ENCODE measurements at regions not wholly inside any gene's neighbourhood (a gene's known extent, or its start where the extent isn't known, plus 50 kb on each side); places are given as distances from the start of the nearest gene placed in this dataset.

- no peak for DNase-seq
Measured at GRCh38 chr10:53140506-53140905, 367.9 kb upstream of the MBL2 start.

- no peak for DNase-seq
Measured at GRCh38 chr10:53135897-53136253, 363.3 kb upstream of the MBL2 start.

GRCh38 chr10:53135213-53135896, 362.8 kb upstream of the MBL2 start:
- DNase-seq, result no peak

- DNase-seq, result no peak
Measured at GRCh38 chr10:53134050-53134449, 361.5 kb upstream of the MBL2 start.

- DNase-seq, result no peak
Measured at GRCh38 chr10:53130337-53130736, 357.8 kb upstream of the MBL2 start.

- no peak for DNase-seq
Measured at GRCh38 chr10:53127686-53128085, 355.1 kb upstream of the MBL2 start.

GRCh38 chr10:53123311-53123710, 350.7 kb upstream of the MBL2 start:
- no peak for DNase-seq

GRCh38 chr10:53122281-53122680, 349.7 kb upstream of the MBL2 start:
- DNase-seq, result no peak

- DNase-seq, result no peak
Measured at GRCh38 chr10:53115660-53116059, 343.1 kb upstream of the MBL2 start.

- DNase-seq, result no peak
Measured at GRCh38 chr10:53111529-53111928, 338.9 kb upstream of the MBL2 start.

- no peak for DNase-seq
Measured at GRCh38 chr10:53109320-53109719, 336.7 kb upstream of the MBL2 start.

GRCh38 chr10:53108317-53108934, 335.8 kb upstream of the MBL2 start:
- DNase-seq, result no peak

GRCh38 chr10:53107711-53108110, 335.1 kb upstream of the MBL2 start:
- no peak for DNase-seq

- no peak for DNase-seq
Measured at GRCh38 chr10:53102424-53102823, 329.8 kb upstream of the MBL2 start.

- no peak for DNase-seq
Measured at GRCh38 chr10:53093878-53094277, 321.3 kb upstream of the MBL2 start.

GRCh38 chr10:53091574-53091973, 319.0 kb upstream of the MBL2 start:
- no peak for DNase-seq

- no peak for DNase-seq
Measured at GRCh38 chr10:53088961-53089360, 316.4 kb upstream of the MBL2 start.

- DNase-seq, result no peak
Measured at GRCh38 chr10:53079283-53079682, 306.7 kb upstream of the MBL2 start.

- DNase-seq, result no peak
Measured at GRCh38 chr10:53076948-53077347, 304.4 kb upstream of the MBL2 start.

- no peak for DNase-seq
Measured at GRCh38 chr10:53075469-53075868, 302.9 kb upstream of the MBL2 start.

GRCh38 chr10:53072144-53072543, 299.6 kb upstream of the MBL2 start:
- no peak for DNase-seq

GRCh38 chr10:53071505-53072125, 299.0 kb upstream of the MBL2 start:
- DNase-seq, result no peak

- DNase-seq, result no peak
Measured at GRCh38 chr10:53069013-53069412, 296.4 kb upstream of the MBL2 start.

- no peak for DNase-seq
Measured at GRCh38 chr10:53064614-53065013, 292.0 kb upstream of the MBL2 start.

GRCh38 chr10:53063805-53064204, 291.2 kb upstream of the MBL2 start:
- no peak for DNase-seq
